Smooth muscle cell (in vitro differentiated cells): ENCODE measurements at regions not wholly inside any gene's neighbourhood (a gene's known extent, or its start where the extent isn't known, plus 50 kb on each side); places are given as distances from the start of the nearest gene placed in this dataset.

Source experiments
- DNase-seq: peaks from one replicate; lab custom pipeline; 2025; ENCODE audit not compliant: unreplicated experiment; lab: John Stamatoyannopoulos, UW
- H2AFZ ChIP-seq: fragments of 200-600 bp; sonication (generic); 2 replicates; pipeline ENCODE4 v1.6.0; 2016; ENCODE audit warnings: antibody characterized with exemption, low read depth, mild to moderate bottlenecking
- H3F3A ChIP-seq: fragments of 200-600 bp; sonication (generic); 2 replicates; pipeline ENCODE4 v1.6.0; 2017; ENCODE audit warnings: antibody characterized with exemption, low read depth
- H3K27ac ChIP-seq: fragments of 200-600 bp; sonication (generic); 2 replicates; pipeline ENCODE4 v1.5.1; 2016; ENCODE audit warnings: low read depth, mild to moderate bottlenecking
- H3K27me3 ChIP-seq: fragments of 200-600 bp; sonication (generic); 2 replicates; pipeline ENCODE4 v1.6.1; 2016; ENCODE audit warnings: low read depth, mild to moderate bottlenecking
- H3K36me3 ChIP-seq: fragments of 200-600 bp; sonication (generic); 2 replicates; pipeline ENCODE4 v1.5.1; 2016; ENCODE audit warnings: low read depth
- H3K4me1 ChIP-seq: fragments of 200-600 bp; sonication (generic); 2 replicates; pipeline ENCODE4 v1.5.1; 2016; ENCODE audit warnings: low read depth
- H3K4me2 ChIP-seq: fragments of 200-600 bp; sonication (generic); 2 replicates; pipeline ENCODE4 v1.6.0; 2016; ENCODE audit warnings: mild to moderate bottlenecking
- H3K4me3 ChIP-seq: fragments of 200-600 bp; sonication (generic); 2 replicates; pipeline ENCODE4 v1.5.1; 2016; ENCODE audit warnings: mild to moderate bottlenecking
- H3K79me2 ChIP-seq: fragments of 200-600 bp; sonication (generic); 2 replicates; pipeline ENCODE4 v1.6.0; 2016; ENCODE audit warnings: low read depth, mild to moderate bottlenecking
- H3K9ac ChIP-seq: fragments of 200-600 bp; sonication (generic); 2 replicates; pipeline ENCODE4 v1.6.0; 2016; ENCODE audit warnings: low read depth
- H3K9me3 ChIP-seq: fragments of 200-600 bp; sonication (generic); replicated peaks from 2 replicates; pipeline ENCODE4 v1.5.1; 2016; ENCODE audit warnings: low read depth
- H4K20me1 ChIP-seq: fragments of 200-600 bp; sonication (generic); 2 replicates; pipeline ENCODE4 v1.6.0; 2016; ENCODE audit warnings: low read depth
- CTCF ChIP-seq: fragments of 200-600 bp; sonication (generic); IDR thresholded peaks from 2 replicates; pipeline ENCODE4 v1.5.1; 2017; ENCODE audit warnings: borderline replicate concordance, mild to moderate bottlenecking, antibody characterized with exemption; ENCODE audit not compliant: insufficient read depth, poor library complexity, severe bottlenecking
- WGBS: methylation state at CpG from one replicate; pipeline ENCODE4 v1.1.7; 2016; ENCODE audit warnings: low lambda C conversion rate; 5-methylcytosine and 5-hydroxymethylcytosine counted together

DNA sequence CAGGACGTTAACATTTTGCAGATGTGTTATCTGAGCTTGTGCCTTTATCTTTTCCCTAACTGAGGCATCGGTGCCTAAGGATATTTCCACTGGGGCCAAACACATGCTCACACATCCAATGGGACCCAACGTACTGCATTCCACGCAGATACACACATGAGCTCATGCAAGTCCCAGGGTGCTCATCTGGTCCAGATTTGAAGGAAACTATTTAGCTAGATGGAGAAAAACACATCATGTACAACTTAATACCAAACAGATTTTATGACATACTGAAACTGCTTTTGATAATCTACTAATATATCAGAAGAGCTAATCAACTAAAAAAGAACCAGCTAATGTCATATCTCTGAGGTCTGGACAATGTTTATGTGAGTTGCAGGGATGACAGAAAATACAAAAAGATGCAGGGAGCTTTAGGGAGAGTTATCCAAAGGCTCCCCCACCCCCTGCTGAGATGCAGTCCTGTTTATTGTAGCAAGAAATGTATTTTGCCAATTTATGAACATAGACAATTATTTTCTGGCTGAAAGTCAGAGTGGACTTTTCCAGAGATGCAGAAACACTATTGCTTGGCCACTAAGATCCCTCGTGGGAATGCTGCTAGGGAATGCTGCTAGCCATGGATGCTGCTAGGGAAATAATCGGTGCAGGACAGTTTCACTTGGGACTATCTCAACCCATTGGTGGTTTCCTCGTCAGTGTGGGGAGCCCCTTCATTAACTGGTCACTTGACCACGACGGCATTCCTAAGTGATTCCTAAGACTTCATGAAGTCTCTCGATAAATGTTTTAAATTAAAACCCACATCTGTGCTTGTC, 172.8 kb downstream of the SMIM20 start:
- H3K9me3 ChIP-seq: no peaks in the 10 kb centered on the region
- no peak overlapping the region for H3K9ac ChIP-seq
- H3K27me3 ChIP-seq: no peaks in the 10 kb centered on the region
- H4K20me1 ChIP-seq: no peaks in the 10 kb centered on the region
- no peak overlapping the region for H3K4me3 ChIP-seq
- WGBS: 73% methylated on average over 10 of the region's 10 CpGs
- DNase-seq: no peak
- no peaks in the 10 kb centered on the region for H3K4me1 ChIP-seq
- H3F3A ChIP-seq: no peaks in the 10 kb centered on the region
- no peak overlapping the region for H2AFZ ChIP-seq
- no peak overlapping the region for H3K27ac ChIP-seq
- no peak for TF ChIP-seq CTCF
- no peaks in the 10 kb centered on the region for H3K36me3 ChIP-seq
- no peaks in the 10 kb centered on the region for H3K79me2 ChIP-seq
- H3K4me2 ChIP-seq: no peak overlapping the region

DNA sequence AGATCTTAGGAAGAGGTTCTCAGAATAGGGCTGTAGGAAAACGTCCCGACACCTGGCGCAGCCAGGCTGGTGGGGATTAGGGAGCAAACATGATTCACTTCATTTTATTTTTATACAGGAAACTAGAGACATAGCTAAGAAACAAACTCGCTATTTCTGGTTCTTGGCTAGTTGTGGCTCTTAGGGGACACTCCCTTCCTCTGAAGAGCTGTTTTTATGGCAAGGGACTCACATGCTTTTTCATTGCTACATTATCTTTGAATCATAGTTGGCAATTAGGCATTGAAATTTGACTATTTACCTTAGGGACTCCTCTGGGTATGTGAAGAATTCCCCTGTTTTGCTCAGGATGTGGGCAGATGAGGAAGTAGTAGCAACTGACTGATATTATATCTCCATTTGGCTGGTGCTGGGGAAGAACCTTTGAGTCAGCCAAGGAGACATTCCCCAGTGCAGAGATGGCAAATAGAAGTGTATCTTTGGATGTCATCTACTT, 174.5 kb downstream of the SMIM20 start:
- WGBS: 88% methylated on average over 4 of the region's 4 CpGs
- no peaks in the 10 kb centered on the region for H3F3A ChIP-seq
- H4K20me1 ChIP-seq: no peaks in the 10 kb centered on the region
- DNase-seq: no peak
- H3K27me3 ChIP-seq: no peaks in the 10 kb centered on the region
- H3K36me3 ChIP-seq: no peaks in the 10 kb centered on the region
- H3K4me2 ChIP-seq: no peak overlapping the region
- H2AFZ ChIP-seq: no peak overlapping the region
- no peak for TF ChIP-seq CTCF
- H3K27ac ChIP-seq: no peak overlapping the region
- no peaks in the 10 kb centered on the region for H3K4me1 ChIP-seq
- no peaks in the 10 kb centered on the region for H3K79me2 ChIP-seq
- H3K9me3 ChIP-seq: no peaks in the 10 kb centered on the region
- no peak overlapping the region for H3K4me3 ChIP-seq
- H3K9ac ChIP-seq: no peak overlapping the region

DNA sequence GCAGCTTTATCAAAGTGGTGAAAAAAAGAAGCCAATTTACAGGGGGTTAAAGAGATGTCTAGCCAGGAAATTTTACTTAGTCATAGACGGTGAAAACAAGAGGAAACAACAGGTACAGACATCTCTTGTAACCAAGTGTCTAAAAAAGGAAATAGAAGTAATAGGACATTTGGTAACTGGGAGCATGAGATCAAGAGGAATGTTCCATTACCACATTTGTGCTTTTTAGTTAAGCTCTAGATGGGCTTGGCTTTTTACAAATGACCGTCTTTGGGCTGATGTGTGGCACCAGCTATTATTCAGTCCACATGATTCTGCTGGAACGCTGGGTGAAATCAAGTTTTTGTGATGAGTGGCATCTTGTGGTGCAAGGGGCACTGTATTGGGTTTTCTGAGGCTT, 179.5 kb downstream of the SMIM20 start:
- no peaks in the 10 kb centered on the region for H3K36me3 ChIP-seq
- no peak overlapping the region for H3K4me3 ChIP-seq
- DNase-seq: no peak
- no peaks in the 10 kb centered on the region for H3K4me1 ChIP-seq
- H3K27me3 ChIP-seq: no peaks in the 10 kb centered on the region
- H4K20me1 ChIP-seq: no peaks in the 10 kb centered on the region
- H3F3A ChIP-seq: no peaks in the 10 kb centered on the region
- no peak overlapping the region for H2AFZ ChIP-seq
- no peak overlapping the region for H3K9ac ChIP-seq
- H3K27ac ChIP-seq: no peak overlapping the region
- H3K79me2 ChIP-seq: no peaks in the 10 kb centered on the region
- H3K9me3 ChIP-seq: no peaks in the 10 kb centered on the region
- TF ChIP-seq CTCF: no peak
- 76% methylated on average over 3 of the region's 3 CpGs for WGBS
- no peak overlapping the region for H3K4me2 ChIP-seq

GRCh38 chr4:26094076-26094475, 180.1 kb downstream of the SMIM20 start:
- no peaks in the 10 kb centered on the region for H3K36me3 ChIP-seq
- no peak for TF ChIP-seq CTCF
- no peaks in the 10 kb centered on the region for H3K79me2 ChIP-seq
- H3K4me3 ChIP-seq: no peak overlapping the region
- no peaks in the 10 kb centered on the region for H3K9me3 ChIP-seq
- H2AFZ ChIP-seq: no peak overlapping the region
- no peak overlapping the region for H3K4me2 ChIP-seq
- H3K27me3 ChIP-seq: no peaks in the 10 kb centered on the region
- no peaks in the 10 kb centered on the region for H4K20me1 ChIP-seq
- no peak overlapping the region for H3K9ac ChIP-seq
- no peak for DNase-seq
- H3K4me1 ChIP-seq: no peaks in the 10 kb centered on the region
- no peaks in the 10 kb centered on the region for H3F3A ChIP-seq
- WGBS: 94% methylated on average over 2 of the region's 2 CpGs
- no peak overlapping the region for H3K27ac ChIP-seq
